H1 (cell line): ENCODE measurements at regions not wholly inside any gene's neighbourhood (a gene's known extent, or its start where the extent isn't known, plus 50 kb on each side); places are given as distances from the start of the nearest gene placed in this dataset.
A peak's percentile ranks its signal among the peaks of the same experiment; 100 is the strongest.
"Not testable (repeated sequence)": the region's sequence is repeated elsewhere in the genome, so short reads cannot be mapped to it uniquely, and the experiment has no call there.

Experiments
- CTCF ChIA-PET: fragments of 300-600 bp; sonication (Branson Sonifier 250); formaldehyde crosslinking; loops from one replicate; lab custom pipeline; 2021; ENCODE audit not compliant: partially characterized antibody; lab: Charles Lee
- POLR2A ChIA-PET: fragments of 300-600 bp; sonication (Branson Sonifier 250); formaldehyde crosslinking; loops from one replicate; lab custom pipeline; 2021; ENCODE audit warnings: inconsistent platforms; ENCODE audit not compliant: partially characterized antibody; lab: Charles Lee
- DNase-seq, 2 experiments: peaks; one replicate each; pipeline versions ENCODE4 v3.0.0 to v3.0.0-alpha.2; 2010 to 2022; ENCODE audit warnings: low spot score in 2 of 2, low read depth in 1 of 2, mixed read lengths in 1 of 2
- FAIRE-seq: peaks from 2 replicates; lab custom pipeline; 2011; peaks lifted over from hg19 to GRCh38; lab: Jason Lieb, UNC
- H2AFZ ChIP-seq: 2 replicates; pipeline ENCODE4 v1.8.1; 2012; ENCODE audit warnings: low read length, inconsistent platforms
- H2AK5ac ChIP-seq: 2 replicates; pipeline ENCODE4 v1.6.1; 2013; ENCODE audit warnings: low read depth, low read length
- H2BK120ac ChIP-seq: replicated peaks from 2 replicates; pipeline ENCODE3; 2013; ENCODE audit warnings: low read depth, low read length, inconsistent platforms
- H2BK12ac ChIP-seq: 2 replicates; pipeline ENCODE4 v1.6.1; 2013; ENCODE audit warnings: low read depth, low read length
- H2BK15ac ChIP-seq: 2 replicates; pipeline ENCODE4 v1.6.1; 2013; ENCODE audit warnings: low read length
- H2BK20ac ChIP-seq: 2 replicates; pipeline ENCODE4 v1.6.1; 2013; ENCODE audit warnings: low read length
- H2BK5ac ChIP-seq: 2 replicates; pipeline ENCODE4 v1.6.1; 2013; ENCODE audit warnings: low read depth, low read length
- H3K14ac ChIP-seq: 2 replicates; pipeline ENCODE4 v1.6.1; 2013; ENCODE audit warnings: inconsistent platforms; ENCODE audit not compliant: insufficient read length
- H3K18ac ChIP-seq: 2 replicates; pipeline ENCODE4 v1.6.1; 2013; ENCODE audit warnings: low read length; ENCODE audit errors: extremely low read depth
- H3K23ac ChIP-seq: 2 replicates; pipeline ENCODE4 v1.6.1; 2013; ENCODE audit warnings: inconsistent platforms; ENCODE audit not compliant: insufficient read length
- H3K23me2 ChIP-seq: 2 replicates; pipeline ENCODE4 v1.6.1; 2013; ENCODE audit warnings: low read depth, low read length
- H3K27ac ChIP-seq: 2 replicates; pipeline ENCODE4 v1.6.1; 2011; ENCODE audit warnings: low read depth, low read length, inconsistent platforms
- H3K27me3 ChIP-seq, 4 experiments: replicated peaks in 1 of 4; 1 replicate in 1 of 4; 2 replicates in 3 of 4; pipeline versions ENCODE4 v1.6.1 to v1.8.1; 2011 to 2013; ENCODE audit warnings: low read length in 3 of 4, mild to moderate bottlenecking in 3 of 4, inconsistent platforms in 2 of 4, mixed read lengths in 2 of 4, moderate library complexity in 1 of 4; ENCODE audit not compliant: control insufficient read depth in 3 of 4, insufficient read depth in 3 of 4; ENCODE audit errors: extremely low read depth in 1 of 4
- H3K36me3 ChIP-seq, 4 experiments: 2 replicates each; pipeline versions ENCODE4 v1.6.1 to v1.8.1; 2011 to 2013; ENCODE audit warnings: mild to moderate bottlenecking in 4 of 4, low read length in 3 of 4, moderate library complexity in 2 of 4, control low read depth in 1 of 4, inconsistent platforms in 1 of 4; ENCODE audit not compliant: insufficient read depth in 4 of 4, control insufficient read depth in 2 of 4
- H3K4ac ChIP-seq: replicated peaks from 2 replicates; pipeline ENCODE3; 2013; ENCODE audit warnings: low read length, low read depth, mixed read lengths, inconsistent platforms; ENCODE audit not compliant: insufficient read length
- H3K4me1 ChIP-seq, 4 experiments: replicated peaks in 1 of 4; 1 replicate in 1 of 4; 2 replicates in 3 of 4; pipeline versions ENCODE4 v1.6.1 to v1.8.1; 2011 to 2013; ENCODE audit warnings: low read length in 3 of 4, inconsistent platforms in 2 of 4, mixed read lengths in 1 of 4; ENCODE audit not compliant: insufficient read depth in 4 of 4, control insufficient read depth in 3 of 4
- H3K4me2 ChIP-seq, 2 experiments: 2 replicates each; pipeline versions ENCODE4 v1.6.1 to v1.8.1; 2011 to 2013; ENCODE audit warnings: low read depth in 2 of 2, low read length in 2 of 2, control low read depth in 1 of 2, inconsistent platforms in 1 of 2, mild to moderate bottlenecking in 1 of 2; ENCODE audit not compliant: insufficient read depth in 1 of 2
- H3K4me3 ChIP-seq, 4 experiments: fragments of 200-600, 300-600 bp in 1 of 4; sonication (generic), shearing (Covaris generic), sonication (Bioruptor Twin) in 1 of 4; 2 replicates each; pipeline versions ENCODE4 v1.5.1 to v1.8.1; 2011 to 2016; ENCODE audit warnings: low read length in 4 of 4, low read depth in 3 of 4, control low read depth in 2 of 4, inconsistent platforms in 2 of 4, mild to moderate bottlenecking in 2 of 4, mixed read lengths in 1 of 4, moderate library complexity in 1 of 4; ENCODE audit not compliant: insufficient read depth in 2 of 4; ENCODE audit errors: extremely low read depth in 1 of 4
- H3K56ac ChIP-seq: replicated peaks from 2 replicates; pipeline ENCODE3; 2013; ENCODE audit warnings: low read depth, mild to moderate bottlenecking, mixed read lengths, low read length, inconsistent platforms; ENCODE audit not compliant: insufficient read length
- H3K79me1 ChIP-seq: 2 replicates; pipeline ENCODE4 v1.6.1; 2013; ENCODE audit warnings: low read depth, low read length, control low read depth
- H3K79me2 ChIP-seq, 2 experiments: 2 replicates each; pipeline versions ENCODE4 v1.6.1 to v1.8.1; 2012 to 2013; ENCODE audit warnings: low read length in 2 of 2, mild to moderate bottlenecking in 2 of 2, inconsistent platforms in 1 of 2; ENCODE audit not compliant: insufficient read depth in 2 of 2, control insufficient read depth in 1 of 2
- H3K9ac ChIP-seq, 4 experiments: replicated peaks in 1 of 4; 1 replicate in 1 of 4; 2 replicates in 3 of 4; pipeline versions ENCODE4 v1.6.1 to v1.8.1; 2011 to 2013; ENCODE audit warnings: low read depth in 3 of 4, low read length in 3 of 4, control low read depth in 2 of 4, mild to moderate bottlenecking in 2 of 4, moderate library complexity in 2 of 4, inconsistent platforms in 1 of 4; ENCODE audit errors: extremely low read depth in 1 of 4
- H3K9me3 ChIP-seq, 2 experiments: 2 replicates each; pipeline versions ENCODE4 v1.6.1 to v1.8.1; 2012 to 2013; ENCODE audit warnings: mild to moderate bottlenecking in 2 of 2, moderate library complexity in 2 of 2, control low read depth in 1 of 2, inconsistent platforms in 1 of 2, low read depth in 1 of 2, low read length in 1 of 2, mixed read lengths in 1 of 2; ENCODE audit not compliant: insufficient read depth in 2 of 2
- H4K20me1 ChIP-seq, 2 experiments: replicated peaks in 1 of 2; 2 replicates each; pipeline versions ENCODE3 to v1.8.1; 2011 to 2013; ENCODE audit warnings: inconsistent platforms in 2 of 2, low read length in 2 of 2, mild to moderate bottlenecking in 1 of 2; ENCODE audit not compliant: insufficient read depth in 2 of 2, control insufficient read depth in 1 of 2
- H4K5ac ChIP-seq: 2 replicates; pipeline ENCODE4 v1.6.1; 2013; ENCODE audit warnings: low read length, low read depth, mixed read lengths, inconsistent platforms; ENCODE audit not compliant: insufficient read length
- H4K8ac ChIP-seq: 2 replicates; pipeline ENCODE4 v1.8.0; 2013; ENCODE audit warnings: mild to moderate bottlenecking, moderate library complexity, low read length, inconsistent platforms; ENCODE audit not compliant: insufficient read depth; ENCODE audit errors: extremely low read depth
- H4K91ac ChIP-seq: replicated peaks from 2 replicates; pipeline ENCODE3; 2013; ENCODE audit warnings: low read length, mixed read lengths, inconsistent platforms; ENCODE audit not compliant: insufficient read length
- whole genome bisulfite sequencing, 2 experiments: shearing (Covaris generic) in 1 of 2; methylation state at CpG; one replicate each; pipeline versions ENCODE4 v1.1.6 to v1.1.7; 2013 to 2015; ENCODE audit warnings: low lambda C conversion rate in 2 of 2, mixed read lengths in 2 of 2, inconsistent platforms in 1 of 2, low coverage in 1 of 2, missing lambda C conversion rate in 1 of 2; ENCODE audit not compliant: insufficient replicate concordance in 2 of 2, insufficient coverage in 1 of 2, insufficient read length in 1 of 2; ENCODE audit errors: extremely low coverage in 1 of 2, missing lambda C conversion rate in 1 of 2; 5-methylcytosine and 5-hydroxymethylcytosine counted together

DNA sequence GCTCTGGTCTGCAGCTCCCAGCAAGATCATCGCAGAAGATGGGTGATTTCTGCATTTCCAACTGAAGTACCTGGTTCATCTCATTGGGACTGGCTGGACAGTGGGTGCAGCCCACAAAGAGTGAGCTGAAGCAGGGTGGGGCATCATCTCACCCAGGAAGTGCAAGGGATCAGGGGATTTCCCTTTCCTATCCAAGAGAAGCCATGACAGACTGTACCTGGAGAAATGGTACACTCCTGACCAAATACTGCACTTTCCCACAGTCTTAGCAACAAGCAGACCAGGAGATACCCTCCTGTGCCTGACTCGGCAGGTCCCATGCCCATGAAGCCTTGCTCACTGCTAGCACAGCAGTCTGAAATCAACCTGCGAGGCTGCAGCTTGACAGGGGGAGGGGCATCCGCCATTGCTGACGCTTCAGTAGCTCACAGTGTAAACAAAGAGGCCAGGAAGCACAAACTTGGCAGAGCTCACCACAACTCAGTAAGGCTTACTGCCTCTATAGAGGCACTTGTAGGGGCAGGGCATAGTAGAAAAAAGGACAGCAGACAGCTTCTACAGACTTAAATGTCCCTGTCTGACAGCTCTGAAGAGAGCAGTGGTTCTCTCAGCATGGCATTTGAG lies 60.5 kb downstream of the AREG start:
- H3K27ac ChIP-seq, H2BK12ac ChIP-seq, POLR2A ChIA-PET, H3K18ac ChIP-seq, H2BK120ac ChIP-seq, H3K36me3 ChIP-seq, H4K5ac ChIP-seq, H3K4me3 ChIP-seq, FAIRE-seq, H3K79me1 ChIP-seq, H2BK5ac ChIP-seq, H3K4ac ChIP-seq, H2BK15ac ChIP-seq, H3K14ac ChIP-seq, DNase-seq, H3K23me2 ChIP-seq, H3K9me3 ChIP-seq, H3K56ac ChIP-seq, H3K23ac ChIP-seq, H3K27me3 ChIP-seq, H3K79me2 ChIP-seq, H4K20me1 ChIP-seq, H2BK20ac ChIP-seq, H2AK5ac ChIP-seq, H3K9ac ChIP-seq, H3K4me2 ChIP-seq, H3K4me1 ChIP-seq, H4K91ac ChIP-seq: not testable (repeated sequence)
- CTCF ChIA-PET = interaction anchor here (0.6 to 1.3 kb wide), 2 partner anchors 26 to 167 kb away, joined by 3 to 4 read pairs; no protein-coding TSS in a partner anchor
- H2AFZ ChIP-seq = peak overlapping the region; percentile 96
- peak overlapping the region; percentile 35; the same call in 1 of the 2 replicates for H4K8ac ChIP-seq
- 87% methylated on average over 5 of the region's 5 CpGs; no CpG with 5 or more reads in 1 of the 2 experiments for WGBS, 2 experiments

DNA sequence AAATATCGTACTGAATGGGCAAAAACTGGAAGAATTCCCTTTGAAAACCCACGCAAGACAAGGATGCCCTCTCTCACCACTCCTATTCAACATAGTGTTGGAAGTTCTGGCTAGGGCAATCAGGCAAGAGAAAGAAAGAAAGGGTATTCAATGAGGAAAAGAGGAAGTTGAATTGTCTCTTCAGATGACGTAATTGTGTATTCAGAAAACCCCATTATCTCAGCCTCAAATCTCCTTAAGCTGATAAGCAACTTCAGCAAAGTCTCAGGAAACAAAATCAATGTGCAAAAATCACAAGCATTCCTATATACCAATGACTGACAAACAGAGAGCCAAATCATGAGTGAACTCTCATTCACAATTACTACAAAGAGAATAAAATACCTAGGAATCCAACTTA lies 64.4 kb downstream of the AREG start:
- H4K20me1 ChIP-seq, H3K27me3 ChIP-seq, H3K79me1 ChIP-seq, H3K4ac ChIP-seq, H3K9me3 ChIP-seq, H3K9ac ChIP-seq, H2BK120ac ChIP-seq, FAIRE-seq, H4K91ac ChIP-seq, H3K27ac ChIP-seq, H2AFZ ChIP-seq, H2BK12ac ChIP-seq, POLR2A ChIA-PET, H3K36me3 ChIP-seq, H3K18ac ChIP-seq, H2BK5ac ChIP-seq, H3K14ac ChIP-seq, H3K4me2 ChIP-seq, H4K8ac ChIP-seq, H3K79me2 ChIP-seq, H3K4me3 ChIP-seq, H2BK20ac ChIP-seq, H3K23me2 ChIP-seq, H2BK15ac ChIP-seq, H3K4me1 ChIP-seq, H3K23ac ChIP-seq, H3K56ac ChIP-seq, CTCF ChIA-PET, H2AK5ac ChIP-seq, H4K5ac ChIP-seq, DNase-seq: not testable (repeated sequence)
- 85% methylated on average over 3 of the region's 3 CpGs; no CpG with 5 or more reads in 1 of the 2 experiments for WGBS, 2 experiments
